HG02763 (cell line): ENCODE measurements at regions not wholly inside any gene's neighbourhood (a gene's known extent, or its start where the extent isn't known, plus 50 kb on each side); places are given as distances from the start of the nearest gene placed in this dataset.
A peak's percentile ranks its signal among the peaks of the same experiment; 100 is the strongest.
"Not testable (repeated sequence)": the region's sequence is repeated elsewhere in the genome, so short reads cannot be mapped to it uniquely, and the experiment has no call there.

ENCODE experiments used
- ATAC-seq: cut with Tn5 transposase; IDR thresholded peaks from one replicate; pipeline ENCODE4 v1.9.1; 2021; ENCODE audit warnings: mild to moderate bottlenecking, moderate library complexity; ENCODE audit not compliant: unreplicated experiment

GRCh38 chr4:111905511-111905910 lies 239.7 kb upstream of the FAM241A start:
- ATAC-seq, result no peak

GRCh38 chr4:111919639-111920038 lies 225.6 kb upstream of the FAM241A start:
- no peak for ATAC-seq

GRCh38 chr4:111921714-111922113 lies 223.5 kb upstream of the FAM241A start:
- no peak for ATAC-seq

- no peak for ATAC-seq
These were observed 221.5 kb upstream of the FAM241A start for GRCh38 chr4:111923786-111924185.

GRCh38 chr4:111924696-111925095 lies 220.6 kb upstream of the FAM241A start:
- no peak for ATAC-seq

GRCh38 chr4:111930659-111931058 lies 214.6 kb upstream of the FAM241A start:
- peak; percentile 98 for ATAC-seq

- ATAC-seq, result no peak
These were observed 211.6 kb upstream of the FAM241A start for GRCh38 chr4:111933703-111934102.

- no peak for ATAC-seq
These were observed 210.9 kb upstream of the FAM241A start for GRCh38 chr4:111934314-111934713.

GRCh38 chr4:111937368-111937767 lies 207.9 kb upstream of the FAM241A start:
- ATAC-seq, result peak; percentile 86

GRCh38 chr4:111941957-111942356 lies 203.3 kb upstream of the FAM241A start:
- ATAC-seq, result no peak

GRCh38 chr4:111943796-111944203 lies 201.5 kb upstream of the FAM241A start:
- ATAC-seq, result peak; percentile 92

GRCh38 chr4:111945014-111945413 lies 200.2 kb upstream of the FAM241A start:
- no peak for ATAC-seq

- no peak for ATAC-seq
These were observed 198.5 kb upstream of the FAM241A start for GRCh38 chr4:111946800-111947199.

- ATAC-seq, result no peak
These were observed 192.6 kb upstream of the FAM241A start for GRCh38 chr4:111952688-111953087.

GRCh38 chr4:111954550-111954949 lies 190.7 kb upstream of the FAM241A start:
- no peak for ATAC-seq

- no peak for ATAC-seq
These were observed 190.3 kb upstream of the FAM241A start for GRCh38 chr4:111955001-111955400.

- no peak for ATAC-seq
These were observed 188.1 kb upstream of the FAM241A start for GRCh38 chr4:111957116-111957515.

- no peak for ATAC-seq
These were observed 187.3 kb upstream of the FAM241A start for GRCh38 chr4:111957997-111958396.

GRCh38 chr4:111959222-111959621 lies 186.0 kb upstream of the FAM241A start:
- no peak for ATAC-seq

- ATAC-seq, result peak; percentile 89
These were observed 185.0 kb upstream of the FAM241A start for GRCh38 chr4:111960241-111960667.

- not testable (repeated sequence) for ATAC-seq
These were observed 184.2 kb upstream of the FAM241A start for GRCh38 chr4:111961026-111961425.

GRCh38 chr4:111961809-111962208 lies 183.4 kb upstream of the FAM241A start:
- ATAC-seq, result no peak

GRCh38 chr4:111963158-111963700 lies 182.0 kb upstream of the FAM241A start:
- no peak for ATAC-seq
